HG03159 (cell line): ENCODE measurements at regions not wholly inside any gene's neighbourhood (a gene's known extent, or its start where the extent isn't known, plus 50 kb on each side); places are given as distances from the start of the nearest gene placed in this dataset.
"Not testable (repeated sequence)": the region's sequence is repeated elsewhere in the genome, so short reads cannot be mapped to it uniquely, and the experiment has no call there.

Source experiments
- ATAC-seq: cut with Tn5 transposase; IDR thresholded peaks from one replicate; pipeline ENCODE4 v1.9.1; 2021; ENCODE audit warnings: mild to moderate bottlenecking, moderate library complexity; ENCODE audit not compliant: unreplicated experiment

- not testable (repeated sequence) for ATAC-seq
These were observed 174.8 kb downstream of the COL12A1 start for GRCh38 chr6:75031102-75031501.

- no peak for ATAC-seq
These were observed 176.5 kb downstream of the COL12A1 start for GRCh38 chr6:75029333-75029732.

GRCh38 chr6:75025371-75025770, 180.5 kb downstream of the COL12A1 start:
- no peak for ATAC-seq

- ATAC-seq, result no peak
These were observed 181.0 kb downstream of the COL12A1 start for GRCh38 chr6:75024828-75025227.

DNA sequence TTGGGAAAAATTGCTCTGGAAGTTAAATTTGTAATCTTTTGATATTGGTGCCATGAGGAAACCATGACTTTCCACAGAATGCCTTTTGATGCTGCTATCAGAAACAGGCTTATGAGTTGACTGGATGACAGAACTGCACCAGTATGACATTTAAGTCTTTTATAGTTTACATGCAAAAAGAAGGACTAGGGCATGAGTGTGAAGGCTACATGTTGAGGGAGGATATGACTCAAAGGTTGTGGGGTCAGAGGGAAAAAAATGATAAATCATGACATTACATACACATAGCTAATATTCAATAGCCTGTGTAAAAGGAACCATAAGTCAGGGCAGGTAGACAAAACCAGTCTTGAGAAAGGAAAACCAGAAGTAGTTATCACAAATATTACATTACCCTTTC, 182.2 kb downstream of the COL12A1 start:
- no peak for ATAC-seq

- no peak for ATAC-seq
These were observed 184.9 kb downstream of the COL12A1 start for GRCh38 chr6:75020971-75021370.

GRCh38 chr6:75020376-75020775, 185.5 kb downstream of the COL12A1 start:
- ATAC-seq, result no peak

DNA sequence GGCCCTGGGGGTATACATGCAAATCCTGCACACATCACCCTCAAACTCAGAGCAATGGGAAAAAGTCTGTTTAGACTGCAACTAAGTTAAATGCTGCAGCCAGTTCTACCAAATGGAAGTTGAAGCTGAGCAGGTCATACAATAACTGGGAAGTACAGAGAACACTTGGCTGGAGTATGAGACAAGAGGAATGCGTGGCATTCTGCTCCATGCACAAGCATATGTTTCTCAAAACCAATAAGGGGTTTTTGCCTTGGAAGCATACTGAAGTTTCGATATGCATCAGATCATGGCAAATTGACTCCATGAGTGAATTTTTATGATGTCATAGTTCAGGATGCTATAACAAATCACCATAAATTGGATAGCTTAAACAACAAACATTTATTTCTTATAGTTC, 193.8 kb downstream of the COL12A1 start:
- no peak for ATAC-seq

DNA sequence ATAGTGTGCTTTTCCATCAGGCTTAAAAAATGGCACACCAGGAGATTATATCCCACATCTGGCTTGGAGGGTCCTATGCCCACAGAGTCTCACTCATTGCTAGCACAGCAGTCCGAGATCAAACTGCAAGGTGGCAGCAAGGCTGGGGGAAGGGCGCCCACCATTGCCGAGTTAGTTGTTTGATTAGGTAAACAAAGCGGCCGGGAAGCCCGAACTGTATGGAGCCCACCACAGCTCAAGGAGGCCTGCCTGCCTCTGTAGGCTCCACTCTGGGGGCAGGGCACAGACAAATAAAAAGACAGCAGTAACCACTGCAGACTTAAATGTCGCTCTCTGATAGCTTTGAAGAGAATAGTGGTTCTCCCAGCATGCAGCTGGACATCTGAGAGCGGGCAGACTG, 201.9 kb downstream of the COL12A1 start:
- ATAC-seq, result not testable (repeated sequence)

GRCh38 chr6:74997646-74998045, 208.2 kb downstream of the COL12A1 start:
- no peak for ATAC-seq

- ATAC-seq, result no peak
These were observed 212.7 kb downstream of the COL12A1 start for GRCh38 chr6:74993136-74993535.

- no peak for ATAC-seq
These were observed 214.1 kb downstream of the COL12A1 start for GRCh38 chr6:74991573-74992332.

GRCh38 chr6:74979065-74979766, 226.6 kb downstream of the COL12A1 start:
- ATAC-seq, result no peak

DNA sequence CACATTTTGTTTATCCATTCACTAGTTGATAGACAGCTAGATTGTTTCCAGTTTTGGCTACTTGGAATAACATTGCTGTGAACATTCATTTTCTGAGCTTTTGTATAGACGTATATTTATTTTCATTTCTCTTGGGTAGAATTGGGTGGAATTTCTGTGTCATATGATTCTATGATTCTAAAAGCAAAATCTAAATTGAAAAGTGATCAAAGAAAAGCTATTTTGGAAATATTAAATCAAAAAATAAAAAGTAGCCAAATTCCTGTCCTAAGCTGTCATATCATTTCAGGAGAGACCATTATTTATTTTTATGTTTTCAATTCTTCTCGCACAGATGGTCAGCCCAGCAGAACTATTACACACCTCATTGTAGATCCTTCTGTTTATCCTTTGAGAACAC, 229.2 kb downstream of the COL12A1 start:
- no peak for ATAC-seq

- no peak for ATAC-seq
These were observed 229.8 kb downstream of the COL12A1 start for GRCh38 chr6:74976026-74976425.

- ATAC-seq, result no peak
These were observed 232.3 kb downstream of the COL12A1 start for GRCh38 chr6:74973591-74973990.

DNA sequence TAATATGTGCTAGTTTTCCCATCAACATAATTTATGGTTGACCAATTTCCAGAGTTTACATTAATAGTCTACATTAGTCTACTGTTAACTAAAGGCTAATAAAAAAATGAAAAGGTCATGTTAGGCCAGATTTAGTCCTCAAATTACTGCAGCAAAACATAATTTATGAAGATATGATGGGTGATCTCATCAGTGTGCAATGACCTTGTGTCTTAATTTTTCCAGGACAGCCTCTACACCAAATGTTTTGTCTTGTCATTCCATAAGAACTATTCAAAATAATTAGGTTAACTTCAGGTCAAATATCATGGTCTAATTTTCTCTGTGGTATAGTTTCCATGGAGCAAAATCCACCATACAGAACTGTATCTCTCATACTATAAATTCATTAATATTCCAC, 234.2 kb downstream of the COL12A1 start:
- no peak for ATAC-seq

DNA sequence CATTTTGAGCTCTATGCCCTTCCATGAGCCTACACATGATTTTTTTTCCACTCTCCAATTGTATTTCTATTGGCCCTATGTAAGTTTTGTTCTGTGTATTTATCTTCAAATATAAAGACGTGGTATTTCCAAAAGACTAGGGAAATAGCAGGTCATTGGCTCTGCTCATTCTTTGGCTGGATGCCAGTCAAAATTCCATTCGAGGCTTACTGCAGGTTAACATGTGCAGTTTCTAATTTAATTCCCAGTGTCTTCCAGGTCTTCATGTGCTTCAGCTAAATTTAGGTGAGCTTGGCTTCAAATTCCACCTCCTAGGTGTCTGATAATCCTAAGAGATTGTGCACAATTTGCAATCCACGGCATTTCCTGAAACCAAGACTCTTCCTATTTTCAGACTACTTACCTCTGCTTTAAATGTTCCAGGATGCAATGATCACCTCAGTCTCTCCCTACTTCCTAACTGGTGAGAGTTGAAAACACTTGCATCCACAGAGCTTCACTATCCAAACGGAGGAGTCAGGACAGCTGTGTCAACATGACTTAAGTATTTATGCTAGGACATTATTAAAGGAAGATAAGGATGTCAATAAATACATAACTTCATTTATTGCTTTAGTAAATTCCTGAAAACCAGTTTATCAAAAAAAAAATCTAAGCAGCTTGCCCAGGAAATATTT, 236.1 kb downstream of the COL12A1 start:
- no peak for ATAC-seq

DNA sequence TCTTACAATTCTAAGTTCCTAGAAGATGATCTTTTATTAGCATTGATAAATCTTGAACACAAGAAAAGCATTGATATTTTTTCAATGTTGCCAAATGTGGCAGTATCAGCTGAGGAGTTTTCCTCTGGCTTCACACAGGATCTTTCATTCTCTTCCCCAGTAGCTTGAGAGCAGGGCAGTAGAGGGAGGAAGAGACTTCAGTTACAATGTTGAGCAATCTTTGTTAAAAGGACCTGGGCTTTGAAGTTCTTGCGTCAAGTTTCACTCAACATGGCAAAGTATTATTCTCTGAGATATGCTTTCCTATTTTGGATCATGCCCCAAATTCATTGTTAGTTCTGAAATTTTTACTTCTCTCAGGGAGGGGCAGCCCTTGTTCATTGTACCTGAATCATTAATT, 238.0 kb downstream of the COL12A1 start:
- ATAC-seq, result no peak

GRCh38 chr6:74966712-74967111, 239.1 kb downstream of the COL12A1 start:
- ATAC-seq, result no peak

GRCh38 chr6:74964871-74965441, 240.9 kb downstream of the COL12A1 start:
- no peak for ATAC-seq
